ENCODE measurements at regions not wholly inside any gene's neighbourhood (a gene's known extent, or its start where the extent isn't known, plus 50 kb on each side); places are given as distances from the start of the nearest gene placed in this dataset.

DNA sequence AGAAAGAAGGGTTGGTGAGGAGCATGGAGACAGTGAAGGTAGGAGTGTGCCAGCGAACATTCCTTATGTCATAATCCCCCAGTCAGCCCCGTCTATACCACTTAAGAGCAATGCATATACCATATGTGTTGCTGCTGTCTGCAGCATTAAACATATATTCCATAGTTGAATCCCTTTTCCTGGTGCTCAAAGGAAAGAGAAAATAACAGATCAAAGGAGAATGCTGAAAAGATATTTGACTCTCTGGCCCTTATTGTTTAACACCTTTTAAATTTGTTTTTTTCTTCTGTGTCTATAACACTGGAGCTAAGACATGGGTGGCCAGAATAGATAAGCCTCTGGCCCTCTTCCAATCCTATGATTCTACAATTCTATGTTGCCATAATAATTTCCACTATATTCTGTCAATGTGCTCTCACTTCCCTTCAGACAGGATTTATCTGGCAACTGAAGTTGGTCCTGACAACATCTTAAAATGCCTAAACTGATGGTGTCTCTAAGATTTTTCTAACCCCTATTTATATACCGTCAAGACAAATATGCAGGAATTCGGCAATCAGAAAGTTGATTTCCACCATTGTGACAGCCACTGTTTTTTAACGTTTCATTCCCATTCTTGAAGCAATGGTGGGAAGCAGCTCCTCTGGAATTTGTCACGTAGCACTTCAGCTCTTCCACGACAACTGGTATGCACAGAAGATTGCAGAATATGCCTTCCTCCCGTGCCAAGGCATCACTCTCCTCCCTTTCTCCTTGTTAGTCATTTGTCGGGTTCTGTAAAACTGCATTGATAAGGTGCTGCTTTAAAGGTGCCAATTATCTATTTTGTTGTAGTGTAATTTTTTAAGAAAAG, 204.7 kb downstream of the BCAT1 start:
- Histone ChIP-seq H3K4me1 (no peaks in the 10 kb centered on the region), H3K4me3 (no peak overlapping the region), H3K36me3 (no peaks in the 10 kb centered on the region), H3K9me3 (no peaks in the 10 kb centered on the region), H3K27ac (no peak overlapping the region), H3K27me3 (no peaks in the 10 kb centered on the region)
- intact Hi-C loops (cut with DNase I; ENCODE audit: low total_unique reads): no loop called here
- TF ChIP-seq, protein P1, sequence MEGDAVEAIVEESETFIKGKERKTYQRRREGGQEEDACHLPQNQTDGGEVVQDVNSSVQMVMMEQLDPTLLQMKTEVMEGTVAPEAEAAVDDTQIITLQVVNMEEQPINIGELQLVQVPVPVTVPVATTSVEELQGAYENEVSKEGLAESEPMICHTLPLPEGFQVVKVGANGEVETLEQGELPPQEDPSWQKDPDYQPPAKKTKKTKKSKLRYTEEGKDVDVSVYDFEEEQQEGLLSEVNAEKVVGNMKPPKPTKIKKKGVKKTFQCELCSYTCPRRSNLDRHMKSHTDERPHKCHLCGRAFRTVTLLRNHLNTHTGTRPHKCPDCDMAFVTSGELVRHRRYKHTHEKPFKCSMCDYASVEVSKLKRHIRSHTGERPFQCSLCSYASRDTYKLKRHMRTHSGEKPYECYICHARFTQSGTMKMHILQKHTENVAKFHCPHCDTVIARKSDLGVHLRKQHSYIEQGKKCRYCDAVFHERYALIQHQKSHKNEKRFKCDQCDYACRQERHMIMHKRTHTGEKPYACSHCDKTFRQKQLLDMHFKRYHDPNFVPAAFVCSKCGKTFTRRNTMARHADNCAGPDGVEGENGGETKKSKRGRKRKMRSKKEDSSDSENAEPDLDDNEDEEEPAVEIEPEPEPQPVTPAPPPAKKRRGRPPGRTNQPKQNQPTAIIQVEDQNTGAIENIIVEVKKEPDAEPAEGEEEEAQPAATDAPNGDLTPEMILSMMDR (IDR thresholded peaks at IDR 0.05): no peak
- no peak for DNase-seq

- Histone ChIP-seq H3K27me3 (no peaks in the 10 kb centered on the region), H3K36me3 (no peaks in the 10 kb centered on the region), H3K4me1 (peaks cover 0 to 13% (median 0%) of the 10 kb centered on the region in 4 donors), H3K4me3 (no peak overlapping the region), H3K27ac (no peak overlapping the region), H3K9me3 (no peaks in the 10 kb centered on the region)
- TF ChIP-seq, protein P1 (IDR thresholded peaks at IDR 0.05): no peak
- intact Hi-C loops (cut with DNase I; ENCODE audit: low total_unique reads): no loop called here
- DNase-seq: peak; percentile 64 to 67
These were observed 206.5 kb downstream of the BCAT1 start for GRCh38 chr12:24742378-24742777.

GRCh38 chr12:24741216-24741615, 207.7 kb downstream of the BCAT1 start:
- DNase-seq: no peak

DNA sequence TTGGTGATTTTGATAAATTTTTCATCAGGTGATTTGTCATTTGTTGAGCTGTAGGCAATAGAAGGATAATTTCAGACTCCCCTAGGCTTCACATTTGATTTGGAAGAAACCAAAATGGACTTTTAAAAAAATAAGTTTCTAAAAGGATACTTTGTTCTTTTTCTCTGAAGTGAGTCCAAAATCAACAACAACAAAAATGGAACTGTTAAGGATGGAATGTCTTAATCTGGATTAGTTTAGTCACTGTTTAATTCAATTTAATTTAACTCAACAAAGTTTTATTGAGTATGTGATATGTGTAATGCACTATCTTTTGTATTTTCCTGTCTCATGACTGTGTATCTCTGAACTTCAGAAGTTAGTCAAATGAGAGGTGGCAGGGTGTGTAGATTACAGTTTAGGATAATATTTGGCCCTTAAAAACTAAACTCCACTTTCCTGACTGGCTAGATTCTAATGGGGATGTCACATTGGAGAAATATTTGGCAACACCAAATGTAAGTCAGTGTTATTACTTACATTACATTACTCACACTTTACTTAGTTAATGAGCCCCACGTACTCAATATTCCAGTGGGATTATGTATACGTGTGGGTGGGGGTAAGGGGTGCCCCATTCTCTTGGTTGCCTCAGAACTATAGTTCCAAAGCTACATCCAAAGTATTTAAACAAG, 209.7 kb downstream of the BCAT1 start:
- Histone ChIP-seq H3K9me3 (no peaks in the 10 kb centered on the region), H3K4me1 (peaks cover 0 to 13% (median 0%) of the 10 kb centered on the region in 4 donors), H3K36me3 (no peaks in the 10 kb centered on the region), H3K27ac (no peak overlapping the region), H3K27me3 (no peaks in the 10 kb centered on the region), H3K4me3 (no peak overlapping the region)
- TF ChIP-seq, protein P1 (IDR thresholded peaks at IDR 0.05): no peak
- no peak for DNase-seq
- intact Hi-C loops (cut with DNase I; ENCODE audit: low total_unique reads): no loop called here

More at GRCh38 chr12:24741216-24741615, 207.7 kb downstream of the BCAT1 start:
- TF ChIP-seq, protein P1 (IDR thresholded peaks at IDR 0.05): no peak
- Histone ChIP-seq H3K9me3 (no peaks in the 10 kb centered on the region), H3K4me3 (no peak overlapping the region), H3K4me1 (peaks cover 0 to 13% (median 0%) of the 10 kb centered on the region in 4 donors), H3K27ac (no peak overlapping the region), H3K27me3 (no peaks in the 10 kb centered on the region), H3K36me3 (no peaks in the 10 kb centered on the region)
- intact Hi-C loops (cut with DNase I; ENCODE audit: low total_unique reads): no loop called here

- H3K27ac ChIP-seq: no peak overlapping the region
- DNase-seq: no peak
- no peaks in the 10 kb centered on the region for H3K27me3 ChIP-seq
- H3K36me3 ChIP-seq: no peaks in the 10 kb centered on the region
- TF ChIP-seq, protein P1 (IDR thresholded peaks at IDR 0.05): no peak
- intact Hi-C loops (cut with DNase I; ENCODE audit: low total_unique reads): no loop called here
- no peaks in the 10 kb centered on the region for H3K9me3 ChIP-seq
- no peak overlapping the region for H3K4me3 ChIP-seq
- H3K4me1 ChIP-seq: peaks cover 0 to 13% (median 0%) of the 10 kb centered on the region in 4 donors
These were observed 210.5 kb downstream of the BCAT1 start for GRCh38 chr12:24738441-24738840.
